Activated CD4-positive, alpha-beta T cell treated with anti-CD3 and anti-CD28 coated beads, Interleukin-2, amount 50 U/mL, for 4 hours (primary cell): ENCODE measurements at regions not wholly inside any gene's neighbourhood (a gene's known extent, or its start where the extent isn't known, plus 50 kb on each side); places are given as distances from the start of the nearest gene placed in this dataset.

Experiments
- DNase-seq, 2 experiments: peaks; one replicate each; pipeline ENCODE4 v3.0.0-alpha.2; 2020

DNA sequence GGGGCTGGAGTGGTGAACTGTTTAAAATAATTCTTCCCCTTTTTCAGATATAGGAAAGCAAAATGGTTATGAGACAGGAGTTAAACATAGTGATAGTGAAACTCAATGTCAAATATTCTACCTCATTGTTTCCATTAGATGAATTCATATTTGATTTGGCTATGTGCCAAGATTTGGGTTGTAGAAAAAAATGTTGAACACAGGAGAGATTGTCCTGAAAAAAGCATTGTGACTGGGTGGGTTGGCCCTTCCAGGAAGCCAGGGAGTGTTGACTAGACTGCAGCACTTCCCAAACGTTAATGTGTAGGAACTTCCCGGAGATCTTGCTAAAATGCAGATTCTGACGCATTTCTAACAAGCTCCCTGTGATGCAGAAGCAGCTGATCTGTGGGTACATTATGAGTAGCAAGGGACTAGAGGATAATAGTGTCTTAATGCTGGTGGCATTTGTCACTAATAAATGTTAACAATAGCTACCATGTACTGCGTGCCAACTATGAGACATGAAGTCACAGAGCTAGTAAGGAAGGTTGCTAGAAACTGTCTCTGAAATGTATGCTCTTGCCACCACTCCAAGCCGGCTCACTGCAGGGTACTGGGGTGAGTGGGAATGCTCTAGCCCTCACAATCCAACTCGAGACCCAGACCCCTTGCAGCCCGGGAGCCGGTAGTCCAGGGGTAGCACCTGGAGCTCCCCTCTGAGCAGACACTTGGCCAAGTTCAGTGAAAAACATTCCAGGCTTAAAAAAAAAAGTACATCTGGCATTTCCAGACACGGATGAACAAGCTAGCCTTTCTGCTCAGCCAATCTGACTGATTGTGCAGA, 120.6 kb downstream of the CD47 start:
- no peak for DNase-seq

DNA sequence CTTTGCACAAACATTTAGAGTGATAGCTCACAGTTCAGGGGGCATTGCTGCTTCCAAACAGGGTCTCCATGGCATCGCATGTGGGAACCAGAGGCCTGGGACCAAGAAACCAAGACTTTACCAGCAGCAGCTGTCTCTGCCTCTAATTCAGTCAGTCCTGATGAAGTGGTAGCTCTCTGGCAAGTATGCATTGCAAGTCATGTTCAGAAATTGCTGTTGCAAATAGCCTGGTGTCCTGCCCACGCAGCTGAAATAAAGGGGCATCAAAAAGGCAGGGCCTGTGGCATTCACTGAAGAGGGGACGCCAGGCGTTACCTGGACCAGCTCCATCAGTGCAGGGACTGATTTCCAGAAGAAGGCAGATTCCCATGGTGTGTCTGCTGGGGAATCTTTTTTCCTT, 121.3 kb downstream of the CD47 start:
- no peak for DNase-seq

DNA sequence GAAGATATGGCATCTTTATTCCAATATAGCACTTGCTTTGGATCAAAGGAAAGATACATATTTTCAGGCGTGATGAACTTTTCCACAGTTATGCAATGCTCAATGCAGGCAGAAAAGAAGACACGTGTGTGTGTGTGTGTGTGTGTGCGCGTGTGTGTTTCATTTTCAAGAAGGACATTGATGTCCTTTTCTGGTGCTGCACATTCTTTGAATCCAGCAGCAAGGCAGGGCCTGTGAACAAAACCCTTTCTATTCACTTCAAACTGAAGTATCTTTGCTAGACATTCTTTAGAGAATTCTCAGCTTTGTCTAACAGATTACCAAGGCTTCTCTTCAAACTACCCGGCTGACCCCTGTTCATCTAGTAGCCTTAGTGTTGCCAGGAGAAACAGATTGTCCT, 124.6 kb downstream of the CD47 start:
- no peak for DNase-seq

DNA sequence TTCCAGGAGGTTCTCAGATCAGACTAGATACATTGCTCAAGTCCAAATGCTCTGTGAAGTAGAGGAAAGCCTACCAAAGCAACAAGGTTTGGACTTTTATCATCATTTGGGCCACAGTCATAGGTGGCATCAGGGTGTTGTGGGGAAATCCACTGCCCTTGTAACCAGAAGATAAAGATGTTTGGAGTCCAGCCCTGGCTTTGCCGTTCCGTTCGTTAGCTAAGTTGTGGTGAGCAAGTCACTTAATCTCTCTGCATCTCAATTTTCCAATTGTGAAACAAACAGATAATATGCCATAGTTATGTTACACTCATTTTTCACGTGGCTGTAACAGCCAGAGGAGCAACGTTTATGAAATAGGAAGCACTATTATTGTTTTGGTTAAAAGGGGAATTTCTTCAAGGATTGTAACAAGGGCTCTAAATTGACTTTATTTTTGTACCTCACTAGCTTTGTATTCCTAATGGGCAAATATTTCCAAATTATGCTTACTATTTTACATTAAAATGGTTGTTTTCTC, 125.6 kb downstream of the CD47 start:
- DNase-seq = no peak

DNA sequence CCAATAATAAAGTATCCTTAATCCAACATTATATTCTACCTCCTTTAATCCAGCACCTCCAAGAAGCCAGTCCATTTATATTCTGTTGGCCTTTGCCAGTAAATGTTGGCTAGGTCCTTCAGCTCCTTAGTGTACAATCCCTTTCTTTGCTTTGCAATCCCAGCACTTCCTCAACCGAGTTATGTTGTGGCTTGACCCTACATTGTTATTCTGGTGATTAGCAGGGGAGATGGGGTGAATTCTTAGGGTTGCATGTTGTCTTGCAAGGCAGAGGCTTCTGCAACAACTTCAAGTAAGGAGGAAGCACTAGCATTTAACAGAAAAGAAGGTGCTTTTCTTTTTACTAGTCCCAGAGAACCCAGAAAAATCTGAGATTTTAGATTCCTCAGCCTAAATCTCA, 127.2 kb downstream of the CD47 start:
- no peak for DNase-seq

DNA sequence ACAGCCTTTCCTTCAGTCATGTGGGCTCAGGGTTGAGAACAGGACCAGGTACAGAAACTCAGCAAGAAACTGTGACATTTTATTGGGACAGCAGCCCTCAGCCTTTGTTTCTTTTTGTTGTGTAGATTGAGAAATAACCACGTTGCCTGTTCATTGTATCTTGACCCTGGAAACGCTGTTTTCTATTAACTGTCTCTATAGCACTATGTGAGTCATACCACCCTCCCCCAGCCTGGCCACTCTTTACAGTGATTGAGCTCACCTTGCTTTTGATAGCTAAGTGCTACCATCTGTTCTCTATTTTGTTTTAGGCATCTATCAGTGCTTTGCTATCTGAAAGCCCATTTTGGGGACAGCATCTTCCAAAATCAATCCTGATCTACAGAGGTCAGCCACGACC, 127.9 kb downstream of the CD47 start:
- DNase-seq = no peak

DNA sequence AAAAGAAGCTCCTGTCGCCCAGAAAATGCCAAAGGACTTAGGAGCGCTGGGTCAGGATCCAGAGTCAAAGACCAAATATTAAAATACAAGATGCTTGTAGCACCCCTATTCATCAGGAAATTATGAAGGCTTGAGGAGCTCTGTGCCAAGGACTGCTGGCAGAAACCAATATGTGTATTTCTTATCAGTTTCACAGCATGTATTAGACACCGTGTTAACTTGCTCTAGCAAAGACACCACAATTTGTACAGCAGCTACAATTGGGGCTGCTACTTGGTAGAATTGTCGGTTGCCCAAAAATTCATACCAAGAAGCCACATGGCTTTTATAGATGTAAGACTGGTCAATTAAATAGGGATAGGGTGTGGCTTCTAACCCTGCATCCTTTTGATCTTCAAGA, 128.8 kb downstream of the CD47 start:
- no peak for DNase-seq

DNA sequence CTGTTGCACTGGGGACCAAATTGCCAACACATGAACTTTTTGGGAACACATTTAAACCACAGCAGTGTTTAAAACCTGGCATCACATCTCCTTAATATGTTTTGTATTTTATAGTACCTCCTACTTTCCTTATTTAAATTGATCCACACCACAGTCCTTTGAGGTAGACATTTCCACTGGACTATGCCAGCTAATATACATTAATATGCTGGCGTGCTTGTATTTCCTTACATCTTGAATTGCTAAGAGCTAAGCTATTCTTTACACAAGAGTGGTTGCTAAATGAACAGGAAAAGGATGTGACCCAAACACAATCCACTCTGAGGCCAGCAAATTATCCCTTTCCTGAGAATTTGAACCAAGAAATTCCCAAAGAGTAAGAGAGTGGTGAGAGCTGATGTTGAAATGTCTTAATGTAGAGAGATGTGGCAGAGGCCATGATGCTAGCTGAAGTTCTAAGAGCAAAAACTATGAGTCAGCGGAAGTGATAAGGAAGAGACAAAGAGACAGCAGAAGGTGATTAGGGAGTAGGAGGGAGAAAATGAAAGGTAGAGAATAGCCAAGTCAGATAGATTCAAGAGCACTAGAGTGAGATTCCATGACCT, 131.2 kb downstream of the CD47 start:
- no peak for DNase-seq

DNA sequence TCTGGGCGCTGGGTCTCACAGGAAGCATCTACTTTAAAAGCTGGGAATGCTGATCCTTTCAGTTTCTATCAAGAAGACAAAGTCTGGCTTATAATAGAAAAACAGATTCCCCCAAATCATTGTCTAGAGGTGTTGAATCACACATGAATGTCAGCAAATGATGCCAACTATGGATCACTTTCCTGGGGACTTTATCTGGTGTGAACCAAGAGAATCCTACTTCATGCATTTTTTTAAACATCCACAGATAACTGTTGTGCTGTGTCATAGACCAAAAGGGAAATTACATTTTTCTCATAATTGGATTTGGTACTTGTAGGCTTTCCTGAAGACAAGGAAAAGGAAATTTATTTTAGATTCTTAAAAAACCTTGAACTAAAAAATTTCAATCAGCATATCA, 132.7 kb downstream of the CD47 start:
- no peak for DNase-seq

DNA sequence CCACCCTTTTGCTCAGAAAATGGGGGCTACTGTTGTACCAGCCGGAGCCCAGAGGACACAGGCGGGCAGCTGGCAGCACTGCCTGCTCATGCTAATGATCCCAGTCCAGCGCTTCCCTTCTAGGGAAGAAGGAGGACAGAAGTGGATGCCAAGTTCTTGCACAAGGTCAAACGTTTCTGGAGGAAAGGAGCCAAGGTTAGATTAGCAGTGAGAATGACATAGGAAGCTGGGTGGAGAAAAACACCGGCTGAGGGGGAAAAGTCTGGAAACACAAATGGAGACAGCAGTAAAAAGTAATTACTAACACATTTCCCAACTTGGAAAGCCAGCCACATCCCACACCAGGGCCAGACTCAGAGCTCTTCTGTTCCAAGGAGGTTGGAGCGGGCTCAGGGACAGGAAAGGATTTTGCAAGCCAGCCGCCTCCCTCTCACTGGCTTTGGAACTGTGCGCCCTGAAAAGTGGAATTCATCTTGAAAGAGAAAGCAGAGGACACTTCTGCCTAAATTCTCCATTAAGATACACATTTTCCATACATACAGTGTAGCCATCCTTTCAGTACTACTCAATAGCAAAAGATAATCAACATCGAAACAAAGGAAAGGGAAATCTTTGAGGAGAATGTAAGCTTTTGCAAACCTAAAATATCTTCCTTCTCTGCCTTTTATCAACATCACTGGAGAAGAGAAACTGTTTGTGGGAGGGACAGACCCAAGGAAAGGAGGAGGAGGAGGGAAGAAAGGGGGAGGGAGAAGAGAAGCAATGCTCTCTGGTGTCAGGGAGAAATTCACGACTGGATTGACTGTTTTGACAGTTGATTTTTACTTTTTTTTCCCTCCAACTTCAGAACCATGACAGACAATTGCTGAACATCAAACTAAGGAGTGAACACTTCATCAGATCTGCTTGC, 133.6 kb downstream of the CD47 start:
- DNase-seq = no peak

DNA sequence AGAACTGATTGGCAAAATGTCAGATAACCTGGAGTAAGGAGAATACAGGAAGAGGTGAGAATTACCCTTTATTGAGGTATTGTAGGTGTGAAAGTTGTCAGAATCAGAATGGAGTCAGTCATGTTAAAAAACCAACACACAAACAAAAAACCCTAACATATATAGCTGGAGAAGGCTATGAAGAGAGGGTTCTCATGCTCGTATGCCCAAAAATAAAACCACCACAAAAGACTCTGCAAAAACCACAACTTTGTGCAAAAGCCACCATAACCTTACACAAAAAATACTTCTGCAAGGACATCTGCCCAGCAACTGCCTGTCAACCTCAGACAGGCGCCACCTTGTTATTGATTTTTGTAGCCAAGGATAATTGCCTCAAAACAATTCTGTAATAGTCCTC, 136.0 kb downstream of the CD47 start:
- no peak for DNase-seq

DNA sequence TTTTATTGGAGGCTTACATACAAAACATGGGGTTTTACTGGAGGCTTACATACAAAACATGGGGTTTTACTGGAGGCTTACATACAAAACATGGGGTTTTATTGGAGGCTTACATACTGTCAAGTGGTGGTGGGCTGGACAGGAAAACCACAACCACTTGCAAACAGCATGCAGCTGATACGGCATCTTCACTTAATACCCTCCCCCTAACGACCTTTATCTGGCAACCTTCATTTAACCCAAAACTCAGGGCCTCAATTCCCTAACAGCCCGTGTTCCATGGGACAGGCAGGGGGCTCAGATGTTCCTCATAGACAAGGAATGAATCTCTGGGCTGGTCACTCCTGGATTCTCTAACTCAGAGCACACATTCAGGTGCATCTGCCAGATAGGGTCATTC, 137.1 kb downstream of the CD47 start:
- no peak for DNase-seq

DNA sequence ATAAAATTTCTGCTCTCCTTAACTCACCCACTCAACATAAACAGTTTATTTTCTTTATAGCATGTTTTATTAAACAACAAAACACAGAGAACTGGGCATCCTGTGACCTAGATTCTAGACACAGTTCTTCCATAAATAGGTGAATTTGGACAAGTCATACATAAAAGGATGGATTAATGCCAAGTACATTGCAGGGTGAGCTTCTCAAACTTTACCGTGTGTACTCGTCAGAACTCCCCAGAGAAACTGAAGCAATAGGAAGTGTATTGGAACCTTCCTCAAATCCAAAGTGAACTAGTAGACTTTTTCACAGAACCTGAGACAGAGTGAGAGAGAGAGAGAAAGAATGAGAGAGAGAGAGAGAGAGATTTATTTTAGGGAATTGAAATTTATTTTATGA, 139.7 kb downstream of the CD47 start:
- DNase-seq = no peak

DNA sequence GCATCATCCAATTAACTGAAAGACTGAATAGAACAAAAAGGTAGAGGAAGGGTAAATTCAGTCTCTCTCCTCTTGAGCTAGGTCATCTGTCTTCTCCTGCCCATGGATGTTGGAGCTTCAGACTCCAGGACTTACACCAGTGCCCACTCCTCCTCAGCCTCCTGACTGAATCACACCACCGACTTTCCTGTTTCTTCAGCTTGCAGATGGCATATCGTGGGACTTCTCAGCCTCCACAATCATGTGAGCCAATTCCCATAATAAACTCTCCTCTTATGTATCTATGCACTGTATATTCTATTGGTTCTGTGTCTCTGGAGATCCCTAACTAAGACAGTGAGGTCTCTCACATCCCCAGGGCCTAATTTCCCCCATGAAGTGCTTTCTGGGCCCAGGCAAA, 140.4 kb downstream of the CD47 start:
- no peak for DNase-seq

DNA sequence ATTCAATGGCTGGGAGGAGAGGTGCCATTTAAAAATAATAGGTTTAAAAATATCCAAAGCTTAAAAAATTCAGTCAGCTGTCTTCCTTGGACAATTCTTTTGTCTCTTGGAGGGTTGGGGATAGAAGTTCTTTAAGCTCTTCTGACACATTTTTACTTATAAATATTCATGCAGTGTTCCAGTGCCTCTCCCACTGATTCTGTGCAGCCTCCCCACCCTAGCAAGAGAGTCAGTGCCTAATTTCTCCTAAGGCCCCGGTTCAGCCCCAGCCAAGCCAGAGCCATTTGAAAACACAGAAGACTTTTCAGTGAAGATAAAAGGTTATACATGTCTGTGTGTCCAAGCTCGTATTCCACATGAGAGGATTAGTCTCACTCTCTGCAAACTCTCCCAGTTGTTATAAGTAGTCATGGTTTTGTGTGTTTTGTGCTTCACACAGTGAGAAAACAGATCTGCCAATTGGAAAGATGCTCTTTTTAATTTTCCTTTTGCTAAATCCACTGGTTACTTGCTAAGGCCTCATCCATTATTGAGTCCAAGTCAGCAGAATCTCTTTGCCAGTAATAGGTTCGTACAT, 141.3 kb downstream of the CD47 start:
- no peak for DNase-seq

DNA sequence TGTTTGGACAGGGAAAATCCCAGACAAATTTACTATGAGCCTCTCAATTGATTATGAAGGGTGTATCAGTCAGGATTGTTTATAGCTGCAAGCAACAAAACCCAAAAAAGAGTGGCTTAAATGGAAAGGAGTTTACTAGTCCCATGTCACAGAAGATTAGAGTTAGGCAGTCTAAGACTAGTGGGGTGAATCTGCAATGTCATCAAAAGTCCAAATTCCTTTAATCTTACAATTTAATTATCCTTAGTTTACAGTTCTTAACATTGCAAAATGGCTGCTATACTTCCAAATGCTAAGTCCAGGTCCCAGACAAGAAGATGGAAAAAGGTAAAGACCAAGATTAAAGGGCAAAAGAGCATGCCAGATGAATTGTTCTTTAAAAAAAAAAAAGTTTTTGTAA, 143.6 kb downstream of the CD47 start:
- no peak for DNase-seq

DNA sequence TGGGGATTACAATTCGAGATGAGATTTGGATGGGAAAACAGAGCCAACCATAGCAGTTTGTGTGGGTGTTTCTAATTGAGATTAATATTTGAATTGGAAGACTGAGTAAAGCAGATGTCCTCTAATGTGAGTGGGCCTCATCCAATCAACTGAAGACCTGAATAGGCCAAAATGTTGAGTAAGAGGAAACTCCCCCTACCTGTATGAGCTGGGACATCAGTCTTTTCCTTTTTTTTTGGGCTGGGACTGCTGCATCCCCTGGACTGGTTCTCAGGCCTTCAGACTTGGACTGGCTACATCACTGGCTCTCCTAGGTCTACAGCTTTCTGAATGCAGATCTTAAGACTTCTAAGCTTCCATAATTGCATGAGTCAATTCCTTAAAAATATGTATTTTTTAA, 144.1 kb downstream of the CD47 start:
- no peak for DNase-seq

DNA sequence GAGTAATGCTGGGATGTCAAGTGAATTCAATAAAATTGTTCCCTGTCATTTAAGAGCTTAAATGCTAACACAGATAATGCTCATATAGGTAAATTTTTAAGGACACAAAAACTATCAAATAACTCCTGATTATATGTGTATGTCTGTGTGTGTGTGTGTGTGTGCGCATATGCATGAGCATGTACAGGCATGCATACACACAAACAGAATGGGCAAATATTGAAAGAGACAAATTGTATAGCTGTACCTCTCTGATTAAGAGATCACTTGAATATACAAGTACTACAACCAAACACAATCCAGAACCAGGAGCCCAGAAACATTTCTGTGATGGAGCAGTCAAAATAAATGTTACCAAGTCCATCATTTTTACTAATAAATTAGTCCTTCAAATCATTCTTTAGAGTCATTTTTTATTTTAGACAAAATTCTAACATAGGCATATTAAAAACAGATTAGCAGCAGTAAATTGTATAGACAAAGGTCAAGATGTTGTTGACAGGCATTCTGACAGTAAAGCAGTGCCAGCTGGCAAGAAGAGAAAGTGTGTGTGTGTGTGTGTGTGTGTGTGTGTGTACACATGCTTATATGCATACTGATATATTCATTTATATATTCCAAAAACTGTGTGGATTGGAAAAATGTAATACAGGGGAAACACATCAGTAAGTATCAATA, 145.3 kb downstream of the CD47 start:
- DNase-seq = no peak

DNA sequence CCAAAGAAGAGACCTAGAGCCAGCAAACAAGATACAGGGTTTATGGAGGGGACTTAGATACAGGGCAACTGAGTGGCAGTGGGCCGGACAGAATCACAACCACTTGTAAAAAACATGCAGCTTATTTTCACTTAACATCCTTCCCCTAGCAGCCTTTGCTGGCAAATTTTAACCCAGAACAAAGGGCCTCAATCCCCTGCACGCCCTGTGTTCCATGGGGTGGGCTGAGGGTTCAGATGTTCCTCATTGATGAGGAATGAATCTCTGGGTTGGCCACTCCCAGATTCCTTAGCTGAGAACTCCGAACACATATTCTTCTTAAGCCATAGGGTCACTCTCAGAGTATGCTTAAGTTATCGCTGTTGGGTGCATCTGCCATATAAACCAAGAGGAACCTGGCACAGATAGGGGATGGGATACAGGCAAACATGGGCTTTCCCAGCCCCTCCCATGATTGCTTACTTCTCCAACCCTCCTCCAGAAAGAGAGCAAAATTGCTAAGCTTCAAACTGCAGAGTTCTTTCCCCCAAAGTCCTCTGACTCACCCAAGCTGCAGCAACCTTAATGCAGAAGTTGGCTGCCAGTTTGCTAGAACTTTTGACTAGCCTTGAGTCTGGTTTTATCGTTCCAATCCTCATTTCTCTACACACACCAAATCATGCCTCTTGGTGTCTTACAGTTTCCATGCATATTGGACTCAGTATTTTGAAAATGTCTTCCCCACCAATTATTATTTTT, 146.9 kb downstream of the CD47 start:
- no peak for DNase-seq

DNA sequence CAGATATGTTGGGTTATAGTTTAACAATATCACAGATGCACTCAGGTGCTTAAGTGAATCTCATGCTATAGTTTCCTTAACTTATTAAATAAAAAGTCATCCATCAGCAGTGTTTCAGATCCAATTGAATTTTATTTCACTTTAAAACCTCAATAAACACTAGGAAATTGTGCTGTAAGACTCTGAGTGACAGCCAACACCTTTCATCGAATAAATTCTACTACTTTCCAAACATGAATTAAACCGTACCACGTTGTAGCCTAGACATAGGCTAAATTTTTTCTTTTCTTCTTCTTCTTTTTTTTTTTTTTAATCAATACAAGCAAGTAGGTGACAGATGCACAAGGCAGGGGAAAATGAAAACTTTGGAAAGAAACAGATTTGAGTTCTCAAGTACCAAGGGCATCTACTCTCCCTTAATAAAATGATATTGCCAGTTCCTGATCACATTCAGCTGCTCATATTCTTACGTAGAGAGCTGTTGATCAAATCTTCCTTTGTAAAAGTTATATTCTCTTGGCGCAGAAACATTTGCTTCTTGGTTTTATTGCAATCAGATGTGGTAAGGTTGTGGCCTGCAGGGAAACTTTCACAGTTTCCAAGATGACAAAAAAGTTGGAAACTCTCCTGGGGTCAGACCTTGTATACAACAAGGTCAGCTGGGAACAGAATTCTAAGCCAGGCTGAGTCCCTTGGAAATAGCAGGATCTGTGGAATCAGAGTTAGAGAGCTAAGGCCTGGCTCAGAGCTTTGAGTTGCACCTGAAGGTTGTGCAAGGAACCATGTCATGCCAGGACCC, 147.7 kb downstream of the CD47 start:
- no peak for DNase-seq

DNA sequence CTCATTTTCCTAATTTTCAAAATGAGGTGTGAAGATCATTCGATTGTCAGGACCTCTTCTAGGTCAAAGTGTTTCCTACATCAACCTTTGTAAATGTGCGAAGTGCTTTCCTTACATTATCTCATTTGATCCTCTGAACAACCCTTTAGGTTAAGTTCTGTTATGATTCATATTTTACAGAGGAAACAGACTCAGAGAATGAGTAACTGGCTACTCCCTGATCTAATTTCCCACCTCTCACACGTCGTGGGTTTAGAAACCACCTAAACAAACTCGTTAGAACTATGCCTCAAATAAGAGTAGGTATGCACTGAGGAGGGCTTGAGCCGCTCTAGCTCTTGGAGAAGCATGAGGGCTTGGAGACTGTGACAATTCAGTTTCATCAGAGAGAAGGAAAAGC, 148.6 kb downstream of the CD47 start:
- DNase-seq = no peak
